GM13976 (cell line): ENCODE measurements at regions not wholly inside any gene's neighbourhood (a gene's known extent, or its start where the extent isn't known, plus 50 kb on each side); places are given as distances from the start of the nearest gene placed in this dataset.

Source experiments
- DNase-seq: peaks from one replicate; pipeline ENCODE4 v3.0.0; 2012; ENCODE audit warnings: low spot score
- in situ Hi-C: fragments of 300-500 bp; cut with MboI; formaldehyde crosslinking; loops from one replicate; pipeline ENCODE4 v1.12.0; 2022; ENCODE audit warnings: low sequenced_read_pairs, mixed read lengths, inconsistent platforms; ENCODE audit not compliant: unreplicated experiment
- TF ChIP-seq, protein P1 (sequence below): IDR thresholded peaks from 2 replicates; pipeline ENCODE4 v1.5.1; 2012; ENCODE audit warnings: borderline replicate concordance, mild to moderate bottlenecking; ENCODE audit not compliant: insufficient read depth; ENCODE audit errors: extremely low read depth, missing control alignments, control extremely low read depth

DNA sequence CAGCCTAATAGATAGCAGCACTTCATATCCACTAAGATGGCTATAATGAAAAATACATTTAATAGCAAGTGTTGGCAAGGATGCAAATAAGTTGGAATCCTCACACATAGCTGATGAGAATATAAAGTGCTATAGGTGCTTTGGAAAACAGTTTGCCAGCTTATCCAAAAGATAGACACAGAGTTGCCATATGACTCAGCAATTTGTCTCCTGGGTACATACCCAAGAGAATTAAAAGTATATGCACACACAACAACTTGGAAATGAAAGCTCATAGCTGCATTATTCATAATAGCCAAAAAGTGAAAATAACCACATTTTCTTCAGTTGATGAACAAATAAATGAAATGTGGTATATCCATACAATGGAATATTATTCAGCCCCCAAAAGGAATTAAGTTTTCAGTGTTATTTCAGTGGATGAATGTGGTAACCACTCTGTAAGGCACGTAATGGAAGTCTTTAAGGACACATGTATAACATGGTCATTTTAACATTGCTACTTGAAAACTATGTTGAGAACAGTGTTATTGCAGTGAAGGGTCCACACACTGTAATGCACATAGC is 320.9 kb upstream of the ADGRL3 start:
- in situ Hi-C loops, result no loop called here
- TF ChIP-seq, protein P1, sequence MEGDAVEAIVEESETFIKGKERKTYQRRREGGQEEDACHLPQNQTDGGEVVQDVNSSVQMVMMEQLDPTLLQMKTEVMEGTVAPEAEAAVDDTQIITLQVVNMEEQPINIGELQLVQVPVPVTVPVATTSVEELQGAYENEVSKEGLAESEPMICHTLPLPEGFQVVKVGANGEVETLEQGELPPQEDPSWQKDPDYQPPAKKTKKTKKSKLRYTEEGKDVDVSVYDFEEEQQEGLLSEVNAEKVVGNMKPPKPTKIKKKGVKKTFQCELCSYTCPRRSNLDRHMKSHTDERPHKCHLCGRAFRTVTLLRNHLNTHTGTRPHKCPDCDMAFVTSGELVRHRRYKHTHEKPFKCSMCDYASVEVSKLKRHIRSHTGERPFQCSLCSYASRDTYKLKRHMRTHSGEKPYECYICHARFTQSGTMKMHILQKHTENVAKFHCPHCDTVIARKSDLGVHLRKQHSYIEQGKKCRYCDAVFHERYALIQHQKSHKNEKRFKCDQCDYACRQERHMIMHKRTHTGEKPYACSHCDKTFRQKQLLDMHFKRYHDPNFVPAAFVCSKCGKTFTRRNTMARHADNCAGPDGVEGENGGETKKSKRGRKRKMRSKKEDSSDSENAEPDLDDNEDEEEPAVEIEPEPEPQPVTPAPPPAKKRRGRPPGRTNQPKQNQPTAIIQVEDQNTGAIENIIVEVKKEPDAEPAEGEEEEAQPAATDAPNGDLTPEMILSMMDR, result no peak
- DNase-seq, result no peak

DNA sequence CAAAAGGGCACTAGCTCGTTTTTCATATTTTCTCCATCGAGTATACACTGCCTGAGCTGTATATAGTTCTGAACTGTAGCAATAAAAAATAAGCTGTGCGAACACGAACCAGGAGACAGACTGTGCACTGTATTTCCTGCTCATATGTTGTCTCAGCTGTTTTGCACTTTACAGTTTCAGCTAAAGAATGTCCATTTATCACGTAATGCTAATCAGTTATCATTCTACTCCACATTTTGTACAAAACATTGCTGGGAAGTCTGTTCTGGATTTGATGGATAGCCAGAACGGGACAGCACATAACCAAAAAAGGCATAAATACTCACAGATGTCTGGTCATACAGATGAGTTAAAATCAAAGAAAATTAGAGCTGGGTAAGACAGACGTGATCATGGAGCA is 315.5 kb upstream of the ADGRL3 start:
- DNase-seq, result no peak
- in situ Hi-C loops, result no loop called here
- TF ChIP-seq, protein P1, result no peak

- DNase-seq, result no peak
- TF ChIP-seq, protein P1, result no peak
- in situ Hi-C loops, result no loop called here
These were observed 315.1 kb upstream of the ADGRL3 start for GRCh38 chr4:60885011-60885410.

- TF ChIP-seq, protein P1, result no peak
- in situ Hi-C loops, result no loop called here
- no peak for DNase-seq
These were observed 309.4 kb upstream of the ADGRL3 start for GRCh38 chr4:60890743-60891142.

GRCh38 chr4:60891947-60892346 is 308.2 kb upstream of the ADGRL3 start:
- TF ChIP-seq, protein P1, result no peak
- no peak for DNase-seq
- in situ Hi-C loops, result no loop called here

- DNase-seq, result no peak
- TF ChIP-seq, protein P1, result no peak
- in situ Hi-C loops, result no loop called here
These were observed 302.7 kb upstream of the ADGRL3 start for GRCh38 chr4:60897415-60897814.
